DND-41 (cell line): ENCODE measurements at regions not wholly inside any gene's neighbourhood (a gene's known extent, or its start where the extent isn't known, plus 50 kb on each side); places are given as distances from the start of the nearest gene placed in this dataset.

ENCODE experiments used
- ATAC-seq: fragments of 200-7000 bp; cut with Tn5 transposase; 3 replicates; pipeline ENCODE4 v1.9.1; 2021; ENCODE audit warnings: low read depth; ENCODE audit not compliant: insufficient read depth
- DNase-seq: peaks from one replicate; pipeline ENCODE4 v3.0.0-alpha.2; 2020
- H2AFZ ChIP-seq: 2 replicates; pipeline ENCODE4 v1.6.0; 2012; ENCODE audit warnings: low read depth, low read length
- H3K27ac ChIP-seq: 2 replicates; pipeline ENCODE4 v1.5.1; 2012; ENCODE audit warnings: low read length, inconsistent platforms
- H3K27me3 ChIP-seq: fragments of 200-600 bp; sonication (generic); 2 replicates; pipeline ENCODE4 v1.6.0; 2012; ENCODE audit warnings: low read length, mild to moderate bottlenecking, inconsistent platforms; ENCODE audit not compliant: insufficient read depth, poor library complexity
- H3K36me3 ChIP-seq: 2 replicates; pipeline ENCODE4 v1.5.1; 2012; ENCODE audit warnings: low read length, inconsistent platforms; ENCODE audit not compliant: insufficient read depth
- H3K4me1 ChIP-seq: 2 replicates; pipeline ENCODE4 v1.5.1; 2012; ENCODE audit warnings: mild to moderate bottlenecking, low read length; ENCODE audit not compliant: insufficient read depth
- H3K4me2 ChIP-seq: 2 replicates; pipeline ENCODE4 v1.6.0; 2012; ENCODE audit warnings: mild to moderate bottlenecking, moderate library complexity, low read length, inconsistent platforms; ENCODE audit not compliant: insufficient read depth
- H3K4me3 ChIP-seq, 2 experiments: fragments of 200-600 bp in 1 of 2; shearing (Covaris generic) in 1 of 2; 2 replicates each; pipeline ENCODE4 v1.5.1; 2012 to 2016; ENCODE audit warnings: inconsistent platforms in 2 of 2, low read length in 2 of 2, mild to moderate bottlenecking in 2 of 2, low read depth in 1 of 2, moderate library complexity in 1 of 2
- H3K79me2 ChIP-seq: 2 replicates; pipeline ENCODE4 v1.6.0; 2012; ENCODE audit warnings: low read length, inconsistent platforms; ENCODE audit not compliant: insufficient read depth
- H3K9ac ChIP-seq: 2 replicates; pipeline ENCODE4 v1.6.0; 2012; ENCODE audit warnings: low read depth, mild to moderate bottlenecking, inconsistent platforms, low read length, moderate library complexity
- H3K9me3 ChIP-seq: 2 replicates; pipeline ENCODE4 v1.5.1; 2012; ENCODE audit warnings: low read length, moderate library complexity, mild to moderate bottlenecking, inconsistent platforms; ENCODE audit not compliant: insufficient read depth, severe bottlenecking
- H4K20me1 ChIP-seq: 2 replicates; pipeline ENCODE4 v1.6.0; 2012; ENCODE audit warnings: low read length; ENCODE audit not compliant: insufficient read depth
- CTCF ChIP-seq: IDR thresholded peaks from 2 replicates; pipeline ENCODE4 v1.5.1; 2012; ENCODE audit warnings: borderline replicate concordance, low read length, moderate library complexity, mild to moderate bottlenecking; ENCODE audit not compliant: poor library complexity, severe bottlenecking; ENCODE audit errors: extremely low read depth
- EZH2 ChIP-seq: IDR thresholded peaks from 3 replicates; pipeline ENCODE4 v1.6.1; 2012; ENCODE audit warnings: borderline replicate concordance, low read depth, mild to moderate bottlenecking, moderate library complexity, low read length, inconsistent platforms; ENCODE audit not compliant: severe bottlenecking

DNA sequence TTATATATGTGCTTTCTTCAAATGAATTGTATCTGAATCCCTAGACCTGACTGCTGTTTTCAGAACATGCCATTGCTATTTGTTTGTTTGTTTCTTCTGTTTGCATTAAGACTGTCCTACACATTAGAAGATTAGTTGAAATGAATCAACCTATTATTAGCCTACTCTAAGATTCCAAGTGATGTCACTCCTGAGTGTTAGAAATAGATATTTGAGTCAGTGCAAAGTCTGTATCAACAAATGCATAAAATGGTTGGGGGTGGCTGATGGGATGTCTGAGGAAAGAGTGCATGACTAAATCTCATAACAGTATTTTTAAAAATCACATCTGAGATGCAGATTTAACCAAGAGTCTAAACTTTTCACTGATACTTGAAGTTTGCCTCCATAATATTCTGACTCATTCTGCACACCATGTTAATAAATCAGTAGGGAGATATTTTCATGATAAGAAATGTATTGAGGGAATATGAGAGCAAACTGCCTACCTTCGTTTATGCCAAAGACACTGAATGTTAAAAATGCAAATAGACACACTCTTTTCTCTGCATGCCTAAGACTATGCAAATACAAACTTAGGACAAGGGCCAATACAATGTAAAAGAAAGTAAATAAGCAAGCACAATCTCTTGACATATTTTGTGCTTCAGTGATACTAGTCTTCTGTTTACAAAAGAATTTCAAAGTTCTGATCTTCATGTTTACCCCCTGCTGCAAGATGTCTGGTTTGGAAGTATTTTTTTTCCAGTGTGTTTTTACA is 253.3 kb downstream of the LIG4 start:
- DNase-seq, result no peak
- Histone ChIP-seq H3K4me3 (no peak overlapping the region), H3K9ac (no peak overlapping the region), H3K79me2 (no peaks in the 10 kb centered on the region), H2AFZ (no peak overlapping the region), H3K9me3 (no peaks in the 10 kb centered on the region), H3K4me2 (no peak overlapping the region), H4K20me1 (no peaks in the 10 kb centered on the region), H3K27ac (no peak overlapping the region), H3K4me1 (no peaks in the 10 kb centered on the region), H3K27me3 (no peaks in the 10 kb centered on the region), H3K36me3 (no peaks in the 10 kb centered on the region)
- ATAC-seq, result no peak
- no peak for TF ChIP-seq CTCF
- no peak for TF ChIP-seq EZH2

DNA sequence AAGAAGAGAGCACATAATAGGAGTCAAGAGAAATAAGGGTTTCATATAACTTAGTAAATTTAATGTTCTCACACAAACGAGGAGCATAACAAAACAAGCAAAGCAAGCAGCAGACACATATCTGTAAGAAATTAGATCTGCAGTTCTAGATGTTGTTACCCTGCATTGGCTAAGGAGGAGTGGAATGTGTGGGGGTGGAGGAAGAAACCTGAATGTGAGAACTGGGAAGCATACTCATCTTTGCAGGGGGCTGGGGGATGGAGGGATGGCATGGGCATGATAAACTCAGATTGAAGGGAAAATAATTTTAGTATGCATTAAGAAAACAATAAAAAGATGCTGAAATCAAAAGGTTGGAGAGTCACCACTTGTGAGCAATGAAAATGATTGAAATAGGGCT is 255.0 kb downstream of the LIG4 start:
- Histone ChIP-seq H2AFZ (no peak overlapping the region), H3K9me3 (no peaks in the 10 kb centered on the region), H3K79me2 (no peaks in the 10 kb centered on the region), H3K9ac (no peak overlapping the region), H3K27me3 (no peaks in the 10 kb centered on the region), H3K4me2 (no peak overlapping the region), H4K20me1 (no peaks in the 10 kb centered on the region), H3K27ac (no peak overlapping the region), H3K4me3 (no peak overlapping the region), H3K36me3 (no peaks in the 10 kb centered on the region), H3K4me1 (no peaks in the 10 kb centered on the region)
- TF ChIP-seq CTCF, result no peak
- no peak for TF ChIP-seq EZH2
- DNase-seq (no peak), ATAC-seq (no peak)

DNA sequence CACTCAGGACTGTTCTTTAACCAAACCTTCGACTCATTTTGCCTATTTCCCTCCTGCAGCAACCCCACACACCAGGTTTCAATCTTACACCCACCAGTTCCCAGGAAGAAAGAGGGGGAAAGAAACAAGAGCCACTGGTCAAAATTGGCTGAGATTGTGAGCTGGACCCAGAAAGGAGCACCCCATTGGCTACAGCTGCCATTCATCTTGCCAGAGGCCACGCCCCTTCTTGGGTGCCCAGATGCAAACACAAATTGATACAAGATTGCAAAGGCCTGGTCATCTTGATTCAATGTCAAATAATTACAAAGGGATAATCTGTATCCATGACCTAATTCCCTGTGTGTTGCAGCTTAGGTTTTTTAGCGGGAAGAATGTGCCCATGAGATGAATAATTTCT is 258.4 kb downstream of the LIG4 start:
- Histone ChIP-seq H3K79me2 (no peaks in the 10 kb centered on the region), H3K27ac (no peak overlapping the region), H3K27me3 (no peaks in the 10 kb centered on the region), H3K9me3 (no peaks in the 10 kb centered on the region), H3K4me2 (no peak overlapping the region), H3K9ac (no peak overlapping the region), H4K20me1 (no peaks in the 10 kb centered on the region), H3K4me1 (no peaks in the 10 kb centered on the region), H2AFZ (no peak overlapping the region), H3K4me3 (no peak overlapping the region), H3K36me3 (no peaks in the 10 kb centered on the region)
- ATAC-seq, result no peak
- no peak for TF ChIP-seq EZH2
- no peak for TF ChIP-seq CTCF
- no peak for DNase-seq
